ENCODE measurements at regions not wholly inside any gene's neighbourhood (a gene's known extent, or its start where the extent isn't known, plus 50 kb on each side); places are given as distances from the start of the nearest gene placed in this dataset.

DNA sequence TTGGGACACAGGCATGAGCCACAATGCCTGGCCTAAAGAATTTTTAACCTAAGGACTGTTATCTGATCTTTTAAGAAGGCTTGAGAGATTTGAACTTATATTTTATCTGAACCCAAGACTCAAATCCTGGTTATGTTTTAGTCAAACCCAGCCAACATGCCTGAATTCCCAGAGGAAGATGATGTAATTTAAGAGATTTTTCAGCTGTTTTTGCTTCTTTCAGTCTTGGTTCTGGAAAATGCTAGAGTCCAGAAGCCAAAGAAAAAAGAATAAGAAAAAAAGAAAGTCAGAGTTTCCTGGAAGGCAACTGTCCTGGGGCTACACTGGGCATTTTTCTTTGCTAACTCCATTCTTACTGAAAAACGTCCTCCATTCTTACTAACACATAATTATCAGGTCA, 85.8 kb downstream of the SNX18 start:
- TF ChIP-seq, protein P1, sequence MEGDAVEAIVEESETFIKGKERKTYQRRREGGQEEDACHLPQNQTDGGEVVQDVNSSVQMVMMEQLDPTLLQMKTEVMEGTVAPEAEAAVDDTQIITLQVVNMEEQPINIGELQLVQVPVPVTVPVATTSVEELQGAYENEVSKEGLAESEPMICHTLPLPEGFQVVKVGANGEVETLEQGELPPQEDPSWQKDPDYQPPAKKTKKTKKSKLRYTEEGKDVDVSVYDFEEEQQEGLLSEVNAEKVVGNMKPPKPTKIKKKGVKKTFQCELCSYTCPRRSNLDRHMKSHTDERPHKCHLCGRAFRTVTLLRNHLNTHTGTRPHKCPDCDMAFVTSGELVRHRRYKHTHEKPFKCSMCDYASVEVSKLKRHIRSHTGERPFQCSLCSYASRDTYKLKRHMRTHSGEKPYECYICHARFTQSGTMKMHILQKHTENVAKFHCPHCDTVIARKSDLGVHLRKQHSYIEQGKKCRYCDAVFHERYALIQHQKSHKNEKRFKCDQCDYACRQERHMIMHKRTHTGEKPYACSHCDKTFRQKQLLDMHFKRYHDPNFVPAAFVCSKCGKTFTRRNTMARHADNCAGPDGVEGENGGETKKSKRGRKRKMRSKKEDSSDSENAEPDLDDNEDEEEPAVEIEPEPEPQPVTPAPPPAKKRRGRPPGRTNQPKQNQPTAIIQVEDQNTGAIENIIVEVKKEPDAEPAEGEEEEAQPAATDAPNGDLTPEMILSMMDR (IDR thresholded peaks at IDR 0.05), result no peak
- TF ChIP-seq POLR2A (IDR thresholded peaks at IDR 0.05), result no peak

Measured in lower leg skin (tissue), 3 donors.